Adrenal gland (tissue), 9 donors: ENCODE measurements at regions not wholly inside any gene's neighbourhood (a gene's known extent, or its start where the extent isn't known, plus 50 kb on each side); places are given as distances from the start of the nearest gene placed in this dataset.

Source experiments
- DNase-seq, 7 donors: peaks; one replicate each; pipeline ENCODE4 v3.0.0-alpha.2; 2019 to 2020
- H3K27ac ChIP-seq, 5 donors: fragments of 200-600 bp; sonication (generic) in 4 of 5; 1 replicate in 3 of 5; 2 replicates in 2 of 5; pipeline versions ENCODE4 v1.5.1 to v1.8.0; 2016 to 2020; ENCODE audit warnings: mild to moderate bottlenecking in 1 of 5
- H3K27me3 ChIP-seq: fragments of 200-600 bp; 2 replicates; pipeline ENCODE4 v1.8.0; 2021
- H3K36me3 ChIP-seq, 2 donors: fragments of 200-600 bp; replicated peaks in 1 of 2; 1 replicate in 1 of 2; 2 replicates in 1 of 2; pipeline versions ENCODE4 v1.5.1 to v1.8.0; 2018 to 2022
- H3K4me1 ChIP-seq, 2 donors: fragments of 200-600 bp; replicated peaks in 1 of 2; 1 replicate in 1 of 2; 2 replicates in 1 of 2; pipeline versions ENCODE4 v1.5.1 to v1.8.0; 2018 to 2021
- H3K4me3 ChIP-seq, 4 donors: fragments of 200-600 bp; sonication (generic) in 3 of 4; one replicate each; pipeline ENCODE4 v1.5.1; 2016 to 2018
- H3K9me3 ChIP-seq, 3 donors: fragments of 200-600 bp; sonication (generic) in 1 of 3; replicated peaks in 1 of 3; 1 replicate in 2 of 3; 2 replicates in 1 of 3; pipeline versions ENCODE4 v1.5.1 to v1.8.0; 2016 to 2021
- POLR2A ChIP-seq, 2 donors: fragments of 450-650 bp; IDR thresholded peaks; one replicate each; pipeline ENCODE4 v1.6.1; 2017; ENCODE audit warnings: antibody characterized with exemption in 2 of 2, mild to moderate bottlenecking in 2 of 2, moderate library complexity in 1 of 2
- WGBS, 4 donors: extraction: QIAGEN DNeasy Blood & Tissue Kit in 2 of 4; methylation state at CpG; one replicate each; pipeline versions ENCODE4 v1.1.5 to v1.1.7; 2013 to 2017; 5-methylcytosine and 5-hydroxymethylcytosine counted together
- intact Hi-C, 2 donors: fragments of 100-400 bp; cut with DNase I; formaldehyde crosslinking; loops; one replicate each; pipeline versions ENCODE4 v1.14.1 to v1.15.0; 2022 to 2023
- TF ChIP-seq, protein P1 (sequence below), 6 experiments: fragments of 450-650 bp in 4 of 6; fragments of 200-600 bp in 2 of 6; sonication (generic) in 1 of 6; IDR thresholded peaks; 1 replicate in 5 of 6; 2 replicates in 1 of 6; pipeline versions ENCODE4 v1.5.1 to v1.8.0; 2016 to 2021; ENCODE audit warnings: antibody characterized with exemption in 6 of 6, mild to moderate bottlenecking in 2 of 6, moderate library complexity in 1 of 6
- donor health status: healthy with polysubstance abuse.
- donor health status: Bipolar disorder and iron deficiency.
- donor health status: DM: yes; HTN: yes; CAD: no.
- donor health status: DM: no; HTN: no; CAD: no.
- donor health status: DM: no; HTN: no; CAD: no.

DNA sequence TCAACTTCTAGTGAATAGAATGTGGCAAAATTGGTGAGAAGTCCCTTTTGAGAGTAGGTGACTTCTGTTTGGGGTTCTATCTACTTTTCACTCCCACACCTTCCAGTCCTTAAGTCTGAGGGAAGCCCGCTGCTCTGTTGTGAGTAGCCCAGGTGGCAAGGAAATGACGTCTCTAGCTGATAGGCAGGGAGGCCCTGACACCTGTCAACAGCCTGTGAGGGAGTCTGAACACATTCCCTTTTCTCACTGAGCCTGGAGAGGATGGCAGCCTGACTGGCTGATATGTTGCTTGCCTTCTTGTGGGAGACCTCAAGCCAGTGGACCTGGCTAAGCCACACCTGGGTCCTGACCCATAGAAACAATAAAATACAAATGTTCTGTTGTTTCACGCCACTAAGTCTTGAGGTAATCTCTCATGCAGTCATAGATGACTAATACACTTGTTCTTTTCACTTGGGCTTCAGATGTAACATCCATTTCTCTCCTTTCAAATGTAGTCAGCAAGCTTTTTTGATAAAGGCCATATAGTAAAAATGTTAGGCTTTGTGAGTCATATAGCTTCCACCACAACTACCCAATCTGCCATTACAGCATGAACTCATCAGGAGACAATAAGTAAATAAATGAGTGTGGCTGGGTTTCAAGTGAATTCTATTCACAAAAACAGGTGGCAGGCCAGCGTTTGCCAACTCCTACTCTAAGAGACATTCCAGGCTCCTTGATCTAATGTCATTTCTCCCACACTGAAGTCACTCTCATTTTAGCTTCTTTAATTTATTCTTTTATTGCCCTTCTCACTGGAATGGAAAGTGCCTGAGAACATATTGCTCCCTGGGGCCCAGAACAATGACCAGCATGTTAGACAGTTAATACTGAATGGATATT is 265.1 kb upstream of the MAD2L1 start:
- Histone ChIP-seq H3K9me3 (no peaks in the 10 kb centered on the region), H3K36me3 (no peaks in the 10 kb centered on the region), H3K4me1 (no peaks in the 10 kb centered on the region), H3K27ac (no peak overlapping the region), H3K27me3 (no peaks in the 10 kb centered on the region), H3K4me3 (no peak overlapping the region)
- TF ChIP-seq, protein P1, sequence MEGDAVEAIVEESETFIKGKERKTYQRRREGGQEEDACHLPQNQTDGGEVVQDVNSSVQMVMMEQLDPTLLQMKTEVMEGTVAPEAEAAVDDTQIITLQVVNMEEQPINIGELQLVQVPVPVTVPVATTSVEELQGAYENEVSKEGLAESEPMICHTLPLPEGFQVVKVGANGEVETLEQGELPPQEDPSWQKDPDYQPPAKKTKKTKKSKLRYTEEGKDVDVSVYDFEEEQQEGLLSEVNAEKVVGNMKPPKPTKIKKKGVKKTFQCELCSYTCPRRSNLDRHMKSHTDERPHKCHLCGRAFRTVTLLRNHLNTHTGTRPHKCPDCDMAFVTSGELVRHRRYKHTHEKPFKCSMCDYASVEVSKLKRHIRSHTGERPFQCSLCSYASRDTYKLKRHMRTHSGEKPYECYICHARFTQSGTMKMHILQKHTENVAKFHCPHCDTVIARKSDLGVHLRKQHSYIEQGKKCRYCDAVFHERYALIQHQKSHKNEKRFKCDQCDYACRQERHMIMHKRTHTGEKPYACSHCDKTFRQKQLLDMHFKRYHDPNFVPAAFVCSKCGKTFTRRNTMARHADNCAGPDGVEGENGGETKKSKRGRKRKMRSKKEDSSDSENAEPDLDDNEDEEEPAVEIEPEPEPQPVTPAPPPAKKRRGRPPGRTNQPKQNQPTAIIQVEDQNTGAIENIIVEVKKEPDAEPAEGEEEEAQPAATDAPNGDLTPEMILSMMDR (IDR thresholded peaks at IDR 0.05) = no peak
- no peak for TF ChIP-seq POLR2A (IDR thresholded peaks at IDR 0.05)
- no peak for DNase-seq
- WGBS, 4 donors = 63 to 67% (median 64%) methylated on average over 4 of the region's 4 CpGs
- intact Hi-C loops = no loop called here

- no peaks in the 10 kb centered on the region for H3K9me3 ChIP-seq
- intact Hi-C loops = no loop called here
- DNase-seq = no peak
- H3K27ac ChIP-seq = no peak overlapping the region
- H3K4me1 ChIP-seq = no peaks in the 10 kb centered on the region
- TF ChIP-seq, protein P1 (IDR thresholded peaks at IDR 0.05) = no peak
- no peak for TF ChIP-seq POLR2A (IDR thresholded peaks at IDR 0.05)
- no peaks in the 10 kb centered on the region for H3K27me3 ChIP-seq
- H3K36me3 ChIP-seq = no peaks in the 10 kb centered on the region
- no peak overlapping the region for H3K4me3 ChIP-seq
- WGBS, 4 donors = 84 to 100% (median 97%) methylated on average over 1 of the region's 1 CpG
Observed at GRCh38 chr4:120329386-120329785, 262.7 kb upstream of the MAD2L1 start.

GRCh38 chr4:120327276-120327675 is 260.6 kb upstream of the MAD2L1 start:
- TF ChIP-seq POLR2A (IDR thresholded peaks at IDR 0.05) = no peak
- TF ChIP-seq, protein P1 (IDR thresholded peaks at IDR 0.05) = no peak
- no peak for DNase-seq
- H3K27ac ChIP-seq = no peak overlapping the region
- H3K36me3 ChIP-seq = no peaks in the 10 kb centered on the region
- H3K4me1 ChIP-seq = no peaks in the 10 kb centered on the region
- intact Hi-C loops = no loop called here
- no peak overlapping the region for H3K4me3 ChIP-seq
- H3K27me3 ChIP-seq = no peaks in the 10 kb centered on the region
- H3K9me3 ChIP-seq = no peaks in the 10 kb centered on the region

- no peaks in the 10 kb centered on the region for H3K27me3 ChIP-seq
- H3K4me3 ChIP-seq = no peak overlapping the region
- TF ChIP-seq, protein P1 (IDR thresholded peaks at IDR 0.05) = no peak
- no peak for TF ChIP-seq POLR2A (IDR thresholded peaks at IDR 0.05)
- intact Hi-C loops = no loop called here
- H3K4me1 ChIP-seq = no peaks in the 10 kb centered on the region
- H3K9me3 ChIP-seq = no peaks in the 10 kb centered on the region
- no peak for DNase-seq
- no peaks in the 10 kb centered on the region for H3K36me3 ChIP-seq
- H3K27ac ChIP-seq = no peak overlapping the region
- 17 to 33% (median 23%) methylated on average over 1 of the region's 1 CpG for WGBS, 4 donors
Observed at GRCh38 chr4:120319046-120319767, 252.6 kb upstream of the MAD2L1 start.
